A673 (cell line): ENCODE measurements at regions not wholly inside any gene's neighbourhood (a gene's known extent, or its start where the extent isn't known, plus 50 kb on each side); places are given as distances from the start of the nearest gene placed in this dataset.

Experiments used
- BruUV-seq: library from RNA; stranded (reverse); fragments of 400-500 nt; replicated peaks from 2 replicates; lab custom pipeline; 2021; lab: Mats Ljungman, UMichigan
- CTCF ChIA-PET: fragments of 300-600 bp; sonication (Branson Sonifier 250); formaldehyde crosslinking; loops from one replicate; lab custom pipeline; 2022; ENCODE audit warnings: antibody characterized with exemption; lab: Charles Lee
- POLR2A ChIA-PET: fragments of 300-600 bp; sonication (Branson Sonifier 250); formaldehyde crosslinking; loops from one replicate; lab custom pipeline; 2022; ENCODE audit warnings: antibody characterized with exemption; ENCODE audit not compliant: low non-redundant PET; lab: Charles Lee
- DNase-seq: peaks from one replicate; pipeline ENCODE4 v3.0.0-alpha.2; 2015; ENCODE audit warnings: low spot score
- H3K27ac ChIP-seq: fragments of 200-600 bp; sonication (generic); 2 replicates; pipeline ENCODE4 v1.5.1; 2016; ENCODE audit warnings: mixed run types, low read depth, mild to moderate bottlenecking, mixed read lengths, antibody characterized with exemption, low read length; ENCODE audit not compliant: poor library complexity, severe bottlenecking
- H3K27me3 ChIP-seq: fragments of 200-600 bp; sonication (generic); replicated peaks from 2 replicates; pipeline ENCODE4 v1.6.1; 2017; ENCODE audit warnings: mixed run types, low read depth, mild to moderate bottlenecking, mixed read lengths, antibody characterized with exemption, low read length; ENCODE audit not compliant: insufficient read depth, poor library complexity
- H3K36me3 ChIP-seq: fragments of 200-600 bp; sonication (generic); 2 replicates; pipeline ENCODE4 v1.6.1; 2016; ENCODE audit warnings: mixed run types, mild to moderate bottlenecking, mixed read lengths, antibody characterized with exemption, low read length; ENCODE audit not compliant: insufficient read depth, poor library complexity, severe bottlenecking
- H3K4me1 ChIP-seq: fragments of 200-600 bp; sonication (generic); 2 replicates; pipeline ENCODE4 v1.6.1; 2017; ENCODE audit warnings: mixed run types, mild to moderate bottlenecking, mixed read lengths, antibody characterized with exemption, low read length; ENCODE audit not compliant: insufficient read depth, poor library complexity, severe bottlenecking
- H3K4me3 ChIP-seq: fragments of 200-600 bp; sonication (generic); 2 replicates; pipeline ENCODE4 v1.5.1; 2016; ENCODE audit warnings: low read depth, mixed run types, mild to moderate bottlenecking, mixed read lengths, low read length; ENCODE audit not compliant: poor library complexity, severe bottlenecking
- H3K9me3 ChIP-seq: fragments of 200-600 bp; sonication (generic); 2 replicates; pipeline ENCODE4 v1.6.1; 2016; ENCODE audit warnings: mixed run types, low read depth, mild to moderate bottlenecking, mixed read lengths, antibody characterized with exemption, low read length; ENCODE audit not compliant: poor library complexity, severe bottlenecking
- EZH2 ChIP-seq: fragments of 200-600 bp; sonication (generic); IDR thresholded peaks from 2 replicates; pipeline ENCODE4 v1.6.1; 2017; ENCODE audit warnings: borderline replicate concordance, low read depth, mild to moderate bottlenecking, mixed read lengths, antibody characterized with exemption, low read length; ENCODE audit not compliant: poor library complexity, severe bottlenecking
- intact Hi-C: fragments of 100-400 bp; cut with micrococcal nuclease; formaldehyde crosslinking; loops from one replicate; pipeline ENCODE4 v1.10.0; 2022; ENCODE audit not compliant: unreplicated experiment
- TF ChIP-seq, protein P1 (sequence below): fragments of 300-800, 200-600 bp; sonication (generic); conservative IDR thresholded peaks from 2 replicates; pipeline ENCODE4 v1.5.1; 2017; ENCODE audit warnings: low read depth, mild to moderate bottlenecking, antibody characterized with exemption, low read length, moderate library complexity, mixed read lengths

DNA sequence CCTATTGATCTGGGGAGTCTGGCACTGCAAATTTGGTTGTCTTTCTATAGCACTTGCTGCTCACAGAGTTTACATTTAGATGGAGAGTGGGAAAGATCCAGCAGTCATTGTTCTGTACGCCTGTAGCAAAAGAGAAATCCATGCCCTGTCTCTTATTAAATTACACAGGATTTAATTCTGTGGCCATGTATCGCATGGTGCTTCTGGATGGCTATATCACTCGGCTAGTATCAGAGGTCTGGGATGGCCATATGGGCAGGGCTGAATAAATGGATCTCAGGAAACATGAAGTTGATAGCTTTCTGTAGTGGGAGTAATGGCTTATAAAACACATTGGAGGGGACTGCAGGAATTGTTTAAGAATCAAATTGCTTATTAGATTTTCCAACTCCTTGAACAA lies 325.8 kb upstream of the DPH6 start:
- H3K27me3 ChIP-seq = no peaks in the 10 kb centered on the region
- BruUV-seq = no TSS peak
- intact Hi-C loops = no loop called here
- no peak overlapping the region for H3K4me3 ChIP-seq
- CTCF ChIA-PET = interaction anchor here (0.6 kb wide), 1 partner anchor 479 kb away, joined by 3 read pairs; no protein-coding TSS in a partner anchor
- no peak for TF ChIP-seq EZH2
- TF ChIP-seq, protein P1, sequence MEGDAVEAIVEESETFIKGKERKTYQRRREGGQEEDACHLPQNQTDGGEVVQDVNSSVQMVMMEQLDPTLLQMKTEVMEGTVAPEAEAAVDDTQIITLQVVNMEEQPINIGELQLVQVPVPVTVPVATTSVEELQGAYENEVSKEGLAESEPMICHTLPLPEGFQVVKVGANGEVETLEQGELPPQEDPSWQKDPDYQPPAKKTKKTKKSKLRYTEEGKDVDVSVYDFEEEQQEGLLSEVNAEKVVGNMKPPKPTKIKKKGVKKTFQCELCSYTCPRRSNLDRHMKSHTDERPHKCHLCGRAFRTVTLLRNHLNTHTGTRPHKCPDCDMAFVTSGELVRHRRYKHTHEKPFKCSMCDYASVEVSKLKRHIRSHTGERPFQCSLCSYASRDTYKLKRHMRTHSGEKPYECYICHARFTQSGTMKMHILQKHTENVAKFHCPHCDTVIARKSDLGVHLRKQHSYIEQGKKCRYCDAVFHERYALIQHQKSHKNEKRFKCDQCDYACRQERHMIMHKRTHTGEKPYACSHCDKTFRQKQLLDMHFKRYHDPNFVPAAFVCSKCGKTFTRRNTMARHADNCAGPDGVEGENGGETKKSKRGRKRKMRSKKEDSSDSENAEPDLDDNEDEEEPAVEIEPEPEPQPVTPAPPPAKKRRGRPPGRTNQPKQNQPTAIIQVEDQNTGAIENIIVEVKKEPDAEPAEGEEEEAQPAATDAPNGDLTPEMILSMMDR = no peak
- no peaks in the 10 kb centered on the region for H3K9me3 ChIP-seq
- H3K36me3 ChIP-seq = no peaks in the 10 kb centered on the region
- H3K4me1 ChIP-seq = peaks cover 19% of the 10 kb centered on the region
- POLR2A ChIA-PET = no interaction called here
- no peak overlapping the region for H3K27ac ChIP-seq
- no peak for DNase-seq

DNA sequence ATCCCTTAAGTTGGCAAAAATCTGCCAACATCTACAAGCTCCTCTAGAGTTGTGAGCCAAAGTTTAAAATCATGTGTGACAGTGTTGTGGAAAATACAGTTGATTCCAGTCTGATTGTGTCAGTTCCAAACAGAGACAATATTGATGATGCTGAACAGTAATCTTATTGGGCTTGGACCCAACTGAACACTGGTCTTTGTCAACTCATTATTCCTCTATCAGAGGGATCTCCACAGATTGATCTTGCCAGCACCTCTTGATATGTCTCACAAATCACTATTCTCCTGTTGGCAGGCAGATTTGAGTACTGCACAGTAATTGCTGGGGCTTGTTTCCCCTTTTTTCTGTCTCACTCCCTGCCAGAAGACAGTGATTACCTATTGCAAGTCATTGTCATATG lies 326.6 kb upstream of the DPH6 start:
- ChIA-PET CTCF (no interaction called here), POLR2A (no interaction called here)
- H3K27ac ChIP-seq = no peak overlapping the region
- no peaks in the 10 kb centered on the region for H3K9me3 ChIP-seq
- H3K4me3 ChIP-seq = no peak overlapping the region
- TF ChIP-seq, protein P1 = no peak
- no peak for TF ChIP-seq EZH2
- H3K36me3 ChIP-seq = no peaks in the 10 kb centered on the region
- no peaks in the 10 kb centered on the region for H3K27me3 ChIP-seq
- intact Hi-C loops = no loop called here
- BruUV-seq = no TSS peak
- peaks cover 22% of the 10 kb centered on the region for H3K4me1 ChIP-seq
- DNase-seq = no peak

DNA sequence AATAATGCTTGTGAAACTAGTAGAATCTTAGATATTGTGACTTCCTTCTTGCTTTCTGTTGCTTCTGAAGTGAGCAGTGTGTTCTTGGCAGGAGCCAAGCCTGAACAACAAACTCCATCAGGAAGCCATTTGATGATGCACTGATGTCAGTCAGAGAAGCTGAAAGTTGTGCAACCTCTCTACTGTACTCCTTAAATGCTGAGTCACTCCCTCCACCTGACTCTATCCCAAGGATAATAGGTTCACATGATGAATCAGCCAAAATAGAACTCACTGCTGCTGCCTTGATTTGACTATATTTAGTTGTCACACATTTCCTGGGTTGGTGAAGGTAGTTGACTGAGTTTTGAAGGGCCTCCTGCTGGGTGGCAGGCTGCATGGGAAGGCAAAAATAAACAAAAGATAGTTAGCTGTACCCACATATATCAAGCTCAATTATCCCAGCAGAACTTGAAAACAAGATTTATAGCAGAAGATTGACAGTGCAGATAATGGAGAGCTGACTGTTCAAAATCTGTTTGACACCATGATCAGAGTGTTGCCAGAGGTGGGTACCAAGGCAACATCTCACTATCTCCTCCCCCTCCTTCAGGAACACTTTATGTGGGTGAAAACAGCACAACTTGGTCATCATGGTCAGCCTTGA lies 328.4 kb upstream of the DPH6 start:
- TF ChIP-seq EZH2 = no peak
- TF ChIP-seq, protein P1 = no peak
- DNase-seq = peak; percentile 66
- intact Hi-C loops = no loop called here
- ChIA-PET POLR2A (no interaction called here), CTCF (no interaction called here)
- Histone ChIP-seq H3K27ac (no peak overlapping the region), H3K4me3 (no peak overlapping the region), H3K4me1 (peaks cover 22% of the 10 kb centered on the region), H3K27me3 (no peaks in the 10 kb centered on the region), H3K9me3 (no peaks in the 10 kb centered on the region), H3K36me3 (no peaks in the 10 kb centered on the region)
- BruUV-seq = no TSS peak
